ENCODE measurements at regions not wholly inside any gene's neighbourhood (a gene's known extent, or its start where the extent isn't known, plus 50 kb on each side); places are given as distances from the start of the nearest gene placed in this dataset.

GRCh38 chr1:232509570-232509969, 120.4 kb downstream of the SIPA1L2 start:
- Histone ChIP-seq H4K91ac (replicated peaks; ENCODE audit: insufficient read length, low read length) (no peak overlapping the region), H3K14ac (ENCODE audit: insufficient read length) (no peak overlapping the region), H2BK5ac (ENCODE audit: low read depth, low read length) (no peak overlapping the region), H4K20me1 (replicated peaks in 1 of 2; ENCODE audit: control insufficient read depth in 1 of 2, insufficient read depth in 2 of 2, low read length in 2 of 2) (no peaks in the 10 kb centered on the region), H3K79me1 (ENCODE audit: low read depth, low read length) (no peaks in the 10 kb centered on the region), H2BK12ac (ENCODE audit: low read depth, low read length) (no peak overlapping the region), H4K5ac (ENCODE audit: insufficient read length, low read depth, low read length) (no peak overlapping the region), H4K8ac (ENCODE audit: extremely low read depth, insufficient read depth, low read length) (no peak overlapping the region), H3K56ac (replicated peaks; ENCODE audit: insufficient read length, low read depth, low read length) (no peak overlapping the region), H3K4me3 (ENCODE audit: extremely low read depth in 1 of 4, insufficient read depth in 2 of 4, low read depth in 3 of 4, low read length in 4 of 4) (no peak overlapping the region), H3K4me1 (replicated peaks in 1 of 4; ENCODE audit: control insufficient read depth in 3 of 4, insufficient read depth in 4 of 4, low read length in 3 of 4) (peaks cover 0 to 5% (median 3%) of the 10 kb centered on the region in 4 experiments; a peak in 4 of 7 replicates), H3K4me2 (ENCODE audit: insufficient read depth in 1 of 2, low read depth in 2 of 2, low read length in 2 of 2) (no peak overlapping the region), H3K27ac (ENCODE audit: low read depth, low read length) (no peak overlapping the region), H3K18ac (ENCODE audit: extremely low read depth, low read length) (0 out of 2 replicates have a peak overlapping the region, but pooled peaks have one; percentile 19), H2AFZ (ENCODE audit: low read length) (no peak overlapping the region), H2AK5ac (ENCODE audit: low read depth, low read length) (no peak overlapping the region; the same call in 1 of the 2 replicates), H3K4ac (replicated peaks; ENCODE audit: insufficient read length, low read depth, low read length) (no peak overlapping the region), H3K23ac (ENCODE audit: insufficient read length) (no peak overlapping the region), H3K79me2 (ENCODE audit: control insufficient read depth in 1 of 2, insufficient read depth in 2 of 2, low read length in 2 of 2) (no peaks in the 10 kb centered on the region), H3K36me3 (ENCODE audit: control insufficient read depth in 2 of 4, insufficient read depth in 4 of 4, low read length in 3 of 4) (no peaks in the 10 kb centered on the region), H2BK120ac (replicated peaks; ENCODE audit: low read depth, low read length) (no peak overlapping the region), H3K27me3 (replicated peaks in 1 of 4; ENCODE audit: control insufficient read depth in 3 of 4, extremely low read depth in 1 of 4, insufficient read depth in 3 of 4, low read length in 3 of 4) (no peaks in the 10 kb centered on the region), H3K9ac (replicated peaks in 1 of 4; ENCODE audit: extremely low read depth in 1 of 4, low read depth in 3 of 4, low read length in 3 of 4) (no peak overlapping the region), H2BK15ac (ENCODE audit: low read length) (0 out of 2 replicates have a peak overlapping the region, but pooled peaks have one; percentile 36), H3K23me2 (ENCODE audit: low read depth, low read length) (no peaks in the 10 kb centered on the region), H2BK20ac (ENCODE audit: low read length) (no peak overlapping the region), H3K9me3 (ENCODE audit: insufficient read depth in 2 of 2, low read depth in 1 of 2, low read length in 1 of 2) (no peaks in the 10 kb centered on the region)
- 74% methylated on average over 7 of the region's 7 CpGs; no CpG with 5 or more reads in 1 of the 2 experiments for WGBS, 2 experiments (ENCODE audit: extremely low coverage in 1 of 2, insufficient coverage in 1 of 2, insufficient read length in 1 of 2, insufficient replicate concordance in 2 of 2, low coverage in 1 of 2, low lambda C conversion rate in 2 of 2, missing lambda C conversion rate in 1 of 2)
- FAIRE-seq (no peak), DNase-seq (ENCODE audit: low read depth in 1 of 2, low spot score in 2 of 2) (no peak)
- ChIA-PET POLR2A (ENCODE audit: partially characterized antibody) (interaction anchor here (1.6 kb wide), 1 partner anchor 10 kb away, joined by 3 read pairs; no protein-coding TSS in a partner anchor), CTCF (ENCODE audit: partially characterized antibody) (interaction anchor here (1.1 to 5.1 kb wide), 5 partner anchors 9 to 117 kb away, joined by 3 to 23 read pairs (median 4); no protein-coding TSS in a partner anchor)
- TF ChIP-seq RBBP5 (IDR thresholded peaks at IDR 0.05; ENCODE audit: borderline replicate concordance, low read depth, low read length) (no peak), SP2 (IDR thresholded peaks at IDR 0.05; ENCODE audit: low read length) (no peak)

All from H1 (cell line).